IPS-20b (cell line): ENCODE measurements at regions not wholly inside any gene's neighbourhood (a gene's known extent, or its start where the extent isn't known, plus 50 kb on each side); places are given as distances from the start of the nearest gene placed in this dataset.
"Not testable (repeated sequence)": the region's sequence is repeated elsewhere in the genome, so short reads cannot be mapped to it uniquely, and the experiment has no call there.

ENCODE experiments used
- H3K27ac ChIP-seq: one replicate; pipeline ENCODE4 v1.5.1; 2013; ENCODE audit warnings: low read length
- H3K27me3 ChIP-seq: 2 replicates; pipeline ENCODE4 v1.6.1; 2013; ENCODE audit warnings: mild to moderate bottlenecking, low read length, inconsistent platforms; ENCODE audit not compliant: insufficient read depth
- H3K36me3 ChIP-seq: 2 replicates; pipeline ENCODE4 v1.6.1; 2013; ENCODE audit warnings: low read depth, mild to moderate bottlenecking, inconsistent platforms, low read length, moderate library complexity; ENCODE audit not compliant: insufficient read depth
- H3K4me1 ChIP-seq: 2 replicates; pipeline ENCODE4 v1.6.1; 2013; ENCODE audit warnings: mild to moderate bottlenecking, control low read depth, inconsistent platforms, low read length, moderate library complexity; ENCODE audit not compliant: insufficient read depth
- H3K4me3 ChIP-seq: 2 replicates; pipeline ENCODE4 v1.5.1; 2013; ENCODE audit warnings: mild to moderate bottlenecking, low read length, inconsistent platforms
- H3K9ac ChIP-seq: 2 replicates; pipeline ENCODE4 v1.6.1; 2013; ENCODE audit warnings: low read depth, mild to moderate bottlenecking, inconsistent platforms, low read length, moderate library complexity
- H3K9me3 ChIP-seq: 2 replicates; pipeline ENCODE4 v1.6.1; 2013; ENCODE audit warnings: mild to moderate bottlenecking, low read depth, low read length, inconsistent platforms; ENCODE audit not compliant: insufficient read depth

DNA sequence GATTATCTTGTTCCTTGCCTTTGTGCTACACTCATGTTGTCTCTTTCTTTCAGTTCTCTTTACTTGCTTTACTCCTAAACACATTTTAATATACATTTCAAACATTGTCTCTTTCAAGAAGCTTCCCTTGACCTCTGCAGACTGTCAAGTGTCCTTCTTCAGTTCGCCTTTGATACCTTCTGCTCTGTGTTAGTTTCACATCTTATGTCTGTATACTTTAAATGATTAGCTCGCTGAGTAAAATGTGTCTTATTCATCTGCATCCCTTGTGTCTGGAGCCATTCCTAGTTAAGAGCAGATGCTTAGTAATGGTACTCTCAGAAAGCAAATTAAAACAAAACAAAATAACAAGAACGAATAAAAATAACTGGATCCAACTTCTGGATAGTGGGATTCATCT lies 303.3 kb downstream of the S1PR1 start:
- H3K36me3 ChIP-seq: no peaks in the 10 kb centered on the region
- H3K9ac ChIP-seq: no peak overlapping the region
- no peak overlapping the region for H3K4me3 ChIP-seq
- no peaks in the 10 kb centered on the region for H3K27me3 ChIP-seq
- H3K9me3 ChIP-seq: no peaks in the 10 kb centered on the region
- no peak overlapping the region for H3K27ac ChIP-seq
- no peaks in the 10 kb centered on the region for H3K4me1 ChIP-seq

DNA sequence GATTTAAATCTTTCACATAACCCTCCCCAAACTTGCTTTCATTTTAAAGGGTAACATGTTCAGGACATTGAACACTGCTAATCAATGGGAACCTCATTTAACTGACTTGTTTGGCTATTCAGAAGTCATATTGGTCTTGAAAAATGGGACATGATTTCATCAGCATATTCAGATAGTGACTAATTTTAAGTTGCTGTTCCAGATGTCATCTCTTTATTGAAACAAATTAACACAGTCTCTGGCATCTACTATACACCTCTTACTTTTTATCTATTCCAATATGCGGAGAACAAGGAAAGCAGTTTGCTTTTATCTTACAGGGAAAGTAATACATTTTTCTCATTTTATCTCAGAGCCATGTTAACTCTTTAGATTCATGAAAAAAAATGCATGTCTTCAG lies 310.1 kb downstream of the S1PR1 start:
- no peak overlapping the region for H3K9ac ChIP-seq
- H3K27me3 ChIP-seq: no peaks in the 10 kb centered on the region
- H3K9me3 ChIP-seq: no peaks in the 10 kb centered on the region
- no peaks in the 10 kb centered on the region for H3K36me3 ChIP-seq
- no peak overlapping the region for H3K4me3 ChIP-seq
- H3K4me1 ChIP-seq: 0 out of 2 replicates have a peak, but pooled peaks cover 3% of the 10 kb centered on the region
- H3K27ac ChIP-seq: no peak overlapping the region

DNA sequence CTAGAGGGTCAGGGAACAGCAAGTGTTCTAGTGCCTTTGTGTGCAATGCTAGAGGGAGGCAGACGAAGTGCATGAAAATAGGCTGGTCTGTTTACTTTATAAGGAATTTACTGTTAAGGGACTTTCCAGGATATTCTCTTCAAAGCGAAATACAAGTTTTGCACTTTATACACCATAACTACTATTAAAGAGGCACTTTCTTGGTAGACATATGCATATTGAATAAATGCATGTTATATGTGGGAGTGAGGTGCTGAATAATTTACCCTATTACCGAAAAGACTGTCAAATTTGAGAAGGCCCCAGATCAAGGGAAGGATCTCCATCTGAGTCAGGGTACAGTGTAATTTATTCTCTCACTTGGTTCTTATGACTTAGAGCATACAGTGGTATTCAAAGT lies 310.5 kb downstream of the S1PR1 start:
- no peaks in the 10 kb centered on the region for H3K36me3 ChIP-seq
- H3K9ac ChIP-seq: no peak overlapping the region
- no peaks in the 10 kb centered on the region for H3K9me3 ChIP-seq
- no peak overlapping the region for H3K27ac ChIP-seq
- no peaks in the 10 kb centered on the region for H3K27me3 ChIP-seq
- 0 out of 2 replicates have a peak, but pooled peaks cover 3% of the 10 kb centered on the region for H3K4me1 ChIP-seq
- no peak overlapping the region for H3K4me3 ChIP-seq

DNA sequence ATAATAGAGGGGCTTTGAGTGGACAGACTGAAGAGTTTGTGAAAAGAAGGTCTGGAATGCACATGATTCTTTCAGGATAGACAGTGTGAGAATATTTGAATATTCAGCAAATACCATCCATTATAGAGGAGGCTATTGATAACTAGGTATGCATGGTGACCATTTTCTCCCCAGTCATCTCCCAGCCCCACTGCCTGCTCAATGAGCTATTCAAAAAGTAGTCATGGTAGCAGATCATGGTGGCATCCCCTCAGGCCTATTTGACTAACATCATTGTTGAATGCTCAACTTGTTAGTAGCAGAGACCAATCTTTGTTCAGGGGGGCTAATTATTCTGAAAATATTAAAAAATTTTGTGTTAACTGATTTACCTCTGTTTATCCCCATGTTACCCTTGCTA lies 311.6 kb downstream of the S1PR1 start:
- Histone ChIP-seq H3K4me1 (0 out of 2 replicates have a peak, but pooled peaks cover 3% of the 10 kb centered on the region), H3K27me3 (no peaks in the 10 kb centered on the region), H3K27ac (no peak overlapping the region), H3K36me3 (no peaks in the 10 kb centered on the region), H3K9me3 (no peaks in the 10 kb centered on the region), H3K9ac (no peak overlapping the region), H3K4me3 (no peak overlapping the region)

DNA sequence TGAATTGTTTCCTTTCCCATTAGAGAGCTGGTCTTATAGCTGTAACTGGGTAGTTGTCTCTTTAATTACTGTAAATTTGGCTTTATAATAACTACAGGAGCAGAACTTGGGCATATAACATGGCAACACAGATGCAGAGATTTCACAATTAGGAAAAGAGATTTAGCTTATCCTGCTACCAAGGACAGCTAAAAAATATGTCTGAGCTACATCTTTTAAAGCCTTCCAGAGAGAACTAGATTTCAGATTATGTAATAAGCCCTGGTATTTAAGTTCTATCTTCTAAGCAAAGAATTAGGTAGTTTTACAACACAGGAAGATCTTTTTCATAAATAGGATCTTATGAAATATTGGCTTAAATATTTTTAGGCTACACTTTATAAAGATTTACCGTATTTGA lies 313.8 kb downstream of the S1PR1 start:
- H3K4me3 ChIP-seq: no peak overlapping the region
- H3K4me1 ChIP-seq: 0 out of 2 replicates have a peak, but pooled peaks cover 3% of the 10 kb centered on the region
- peaks cover 6% of the 10 kb centered on the region; the same call in 1 of the 2 replicates for H3K9me3 ChIP-seq
- no peak overlapping the region for H3K9ac ChIP-seq
- H3K36me3 ChIP-seq: no peaks in the 10 kb centered on the region
- H3K27me3 ChIP-seq: no peaks in the 10 kb centered on the region
- H3K27ac ChIP-seq: no peak overlapping the region

DNA sequence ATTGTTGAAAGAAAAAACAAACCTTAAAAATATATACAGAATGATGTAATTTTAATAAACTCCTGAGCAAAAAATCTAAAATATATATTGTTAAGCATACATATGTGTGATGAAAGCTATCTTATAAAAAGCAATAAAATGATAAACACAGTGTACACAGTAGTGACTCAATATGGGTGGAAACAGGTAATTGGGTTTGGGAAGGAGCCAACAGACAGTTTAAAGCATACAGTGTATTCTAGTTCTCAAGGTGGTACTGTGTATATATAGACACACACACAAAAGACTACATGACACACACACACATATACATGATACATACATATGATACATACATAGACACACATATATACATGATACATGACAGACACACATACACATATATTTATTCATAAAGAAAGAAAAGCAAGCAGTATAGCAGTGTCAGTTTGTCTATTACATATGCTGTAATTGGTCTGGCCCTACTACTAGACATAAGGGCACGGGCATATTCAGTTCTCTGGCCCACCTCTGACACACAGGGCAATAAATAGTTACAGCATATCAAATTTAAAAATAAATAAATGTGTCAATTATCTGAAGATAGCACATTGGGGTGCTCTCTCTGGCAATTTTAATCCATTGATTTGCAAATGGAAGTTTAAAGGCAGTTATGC lies 330.2 kb downstream of the S1PR1 start:
- Histone ChIP-seq H3K9me3 (peaks cover 11% of the 10 kb centered on the region; the same call in 1 of the 2 replicates), H3K4me3 (no peak overlapping the region), H3K27me3 (no peaks in the 10 kb centered on the region), H3K36me3 (no peaks in the 10 kb centered on the region), H3K4me1 (no peaks in the 10 kb centered on the region), H3K27ac (no peak overlapping the region), H3K9ac (no peak overlapping the region)

DNA sequence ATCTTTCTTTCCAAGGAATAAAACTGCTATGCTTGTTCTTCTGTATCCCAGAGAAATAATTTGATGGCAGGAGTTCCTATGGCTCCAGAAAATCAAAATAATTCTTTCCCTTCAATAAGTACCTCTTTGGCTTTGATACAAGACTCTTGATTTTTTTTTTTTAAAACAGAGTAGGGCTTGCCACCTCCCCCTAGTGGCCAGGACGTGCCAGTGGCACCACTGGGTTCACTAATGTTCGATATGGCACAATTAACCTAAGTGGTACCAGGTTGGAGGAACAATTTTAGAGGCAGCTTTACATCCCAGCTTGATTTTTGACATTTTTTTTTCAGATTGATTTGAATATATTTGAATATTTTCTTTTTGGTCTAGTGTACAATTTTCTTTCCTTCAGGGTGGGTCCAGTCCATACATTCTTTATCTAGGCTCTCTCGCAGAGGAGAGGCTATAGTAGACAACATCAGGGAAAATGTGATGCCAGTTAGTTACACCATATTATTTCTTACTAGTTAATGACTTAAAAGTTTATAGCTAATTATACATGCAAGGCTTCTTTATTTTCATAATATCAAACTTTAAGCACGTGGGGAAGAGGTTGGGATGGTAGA lies 330.9 kb downstream of the S1PR1 start:
- Histone ChIP-seq H3K4me1 (no peaks in the 10 kb centered on the region), H3K27ac (no peak overlapping the region), H3K9me3 (peaks cover 11% of the 10 kb centered on the region; the same call in 1 of the 2 replicates), H3K36me3 (no peaks in the 10 kb centered on the region), H3K9ac (no peak overlapping the region), H3K27me3 (no peaks in the 10 kb centered on the region), H3K4me3 (no peak overlapping the region)

DNA sequence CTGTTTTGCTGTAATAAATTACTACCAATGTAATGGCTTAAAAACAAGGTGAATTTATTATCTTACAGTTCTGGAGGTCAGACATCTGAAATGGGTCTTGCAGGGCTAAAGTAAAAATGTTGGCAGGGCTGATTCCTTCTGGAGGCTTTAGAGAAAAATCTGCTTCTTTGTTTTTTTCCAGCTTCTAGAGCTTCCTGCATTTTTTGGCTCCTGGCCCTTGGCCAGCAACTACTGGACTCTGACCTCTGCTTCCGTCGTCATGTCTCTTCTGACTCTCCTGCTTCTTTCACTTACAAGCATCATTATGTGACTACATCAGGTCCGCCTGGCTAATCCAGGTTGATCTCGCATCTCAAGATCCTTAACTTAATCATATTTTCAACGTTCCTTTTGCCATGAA lies 350.9 kb downstream of the S1PR1 start:
- H3K4me3 ChIP-seq: no peak overlapping the region
- no peaks in the 10 kb centered on the region for H3K4me1 ChIP-seq
- H3K27me3 ChIP-seq: no peaks in the 10 kb centered on the region
- H3K9me3 ChIP-seq: no peaks in the 10 kb centered on the region
- H3K9ac ChIP-seq: no peak overlapping the region
- no peak overlapping the region for H3K27ac ChIP-seq
- H3K36me3 ChIP-seq: no peaks in the 10 kb centered on the region

DNA sequence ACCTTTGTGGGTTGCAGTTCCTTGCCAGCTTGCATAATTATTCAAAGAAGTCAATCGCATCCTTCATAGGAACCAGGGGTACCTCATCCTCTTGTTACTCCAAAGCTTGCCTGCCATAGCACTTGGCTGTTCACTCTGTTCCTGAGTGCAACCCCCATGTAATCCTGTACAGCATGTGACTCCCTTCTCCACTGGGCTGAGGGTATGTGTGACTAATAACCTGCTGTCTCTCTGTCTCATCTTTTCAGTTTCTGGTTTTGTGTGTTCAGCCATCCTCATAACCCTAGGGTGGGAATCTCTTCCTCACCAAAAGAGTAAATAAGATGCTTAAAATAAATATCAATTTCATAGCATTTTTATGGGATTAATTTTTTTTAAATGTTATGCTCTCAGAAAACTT lies 351.9 kb downstream of the S1PR1 start:
- no peak overlapping the region for H3K4me3 ChIP-seq
- H3K36me3 ChIP-seq: no peaks in the 10 kb centered on the region
- H3K4me1 ChIP-seq: no peaks in the 10 kb centered on the region
- no peak overlapping the region for H3K9ac ChIP-seq
- no peak overlapping the region for H3K27ac ChIP-seq
- no peaks in the 10 kb centered on the region for H3K9me3 ChIP-seq
- H3K27me3 ChIP-seq: no peaks in the 10 kb centered on the region

DNA sequence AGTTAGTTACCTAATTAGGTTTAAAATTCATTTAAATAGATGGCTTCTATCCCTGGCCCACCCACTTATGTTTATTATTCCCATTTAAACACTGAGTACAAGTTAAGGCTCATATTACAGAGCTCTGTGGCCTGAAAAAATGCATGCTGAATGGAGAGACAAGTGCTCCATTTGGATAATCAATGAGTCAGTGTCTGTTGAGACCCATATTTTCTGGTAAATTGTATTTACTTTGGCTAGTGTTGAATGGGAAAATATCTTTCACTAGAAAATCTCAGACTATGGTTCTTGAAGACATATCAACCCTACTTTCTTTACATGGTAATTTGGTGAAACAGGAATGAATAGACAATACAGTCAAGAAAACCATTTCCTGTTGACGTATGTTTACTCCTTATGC lies 356.0 kb downstream of the S1PR1 start:
- Histone ChIP-seq H3K36me3 (no peaks in the 10 kb centered on the region), H3K9me3 (no peaks in the 10 kb centered on the region), H3K4me1 (no peaks in the 10 kb centered on the region)

DNA sequence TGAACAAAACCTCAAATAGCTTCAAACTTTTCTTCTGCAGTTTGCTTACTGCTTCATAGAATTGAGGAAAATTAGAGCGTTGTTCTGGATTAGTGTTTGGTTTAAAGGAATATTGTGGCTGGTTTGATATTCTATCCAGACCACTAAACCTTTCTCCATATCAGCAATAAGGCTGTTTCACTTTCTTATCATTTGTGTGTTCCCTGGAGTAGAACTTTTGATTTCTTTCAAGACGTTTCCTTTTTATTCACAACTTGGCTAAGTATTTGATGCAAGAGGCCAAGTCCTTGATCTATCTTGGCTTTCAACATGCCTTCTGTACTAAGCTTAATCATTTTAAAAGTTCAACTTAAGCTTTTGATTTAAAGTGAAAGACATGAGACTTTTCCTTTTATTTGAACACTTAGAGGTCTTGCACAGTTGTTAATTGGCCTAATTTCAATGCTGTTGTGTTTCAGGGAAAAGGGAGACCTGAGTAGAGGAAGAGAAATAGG lies 359.1 kb downstream of the S1PR1 start:
- Histone ChIP-seq H3K9me3 (no peaks in the 10 kb centered on the region), H3K27ac (no peak overlapping the region), H3K4me3 (no peak overlapping the region), H3K4me1 (no peaks in the 10 kb centered on the region), H3K9ac (no peak overlapping the region), H3K36me3 (no peaks in the 10 kb centered on the region), H3K27me3 (no peaks in the 10 kb centered on the region)

More for the DNA sequence above, 356.0 kb downstream of the S1PR1 start:
- H3K27ac ChIP-seq: no peak overlapping the region
- H3K4me3 ChIP-seq: no peak overlapping the region
- no peak overlapping the region for H3K9ac ChIP-seq
- no peaks in the 10 kb centered on the region for H3K27me3 ChIP-seq

DNA sequence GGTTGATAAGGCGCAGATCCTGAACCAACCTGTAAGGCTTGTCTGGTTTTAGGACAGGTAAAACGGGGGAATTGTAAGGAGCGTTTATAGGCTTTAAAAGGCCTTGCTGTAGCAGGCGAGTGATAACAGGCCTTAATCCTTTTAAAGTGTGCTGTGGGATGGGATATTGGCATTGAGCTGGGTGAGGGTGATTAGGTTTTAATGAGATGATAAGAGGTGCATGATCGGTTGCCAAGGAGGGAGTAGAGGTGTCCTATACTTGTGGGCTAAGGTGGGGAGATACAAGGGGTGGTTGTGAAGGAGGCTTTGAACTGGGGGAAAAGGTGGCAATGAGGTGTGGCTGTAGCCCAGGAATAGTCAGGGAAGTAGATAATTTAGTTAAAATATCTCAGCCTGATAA lies 363.8 kb downstream of the S1PR1 start:
- not testable (repeated sequence) for H3K4me3 ChIP-seq, H3K27ac ChIP-seq, H3K9ac ChIP-seq, H3K4me1 ChIP-seq, H3K36me3 ChIP-seq, H3K9me3 ChIP-seq, H3K27me3 ChIP-seq
